IMR-90 (cell line): ENCODE measurements at regions not wholly inside any gene's neighbourhood (a gene's known extent, or its start where the extent isn't known, plus 50 kb on each side); places are given as distances from the start of the nearest gene placed in this dataset.

Source experiments
- ATAC-seq: fragments of 200-7000 bp; cut with Tn5 transposase; 2 replicates; pipeline ENCODE4 v1.9.1; 2020; ENCODE audit warnings: low read depth, mild to moderate bottlenecking, moderate library complexity
- BruUV-seq: library from RNA; stranded (reverse); fragments of 400-500 nt; replicated peaks from 2 replicates; lab custom pipeline; 2021; lab: Mats Ljungman, UMichigan
- CTCF ChIA-PET: fragments of 300-600 bp; formaldehyde crosslinking; extraction: SDS; loops from one replicate; lab custom pipeline; 2021; ENCODE audit warnings: antibody characterized with exemption; lab: Yijun Ruan, JAX
- POLR2A ChIA-PET: fragments of 300-600 bp; sonication (Branson Sonifier 250); formaldehyde crosslinking; loops from one replicate; lab custom pipeline; 2022; ENCODE audit warnings: antibody characterized with exemption; ENCODE audit not compliant: unreplicated experiment; lab: Charles Lee
- DNase-seq: peaks from one replicate; pipeline ENCODE4 v3.0.0; 2013
- H2AFZ ChIP-seq: replicated peaks from 2 replicates; pipeline ENCODE3; 2013; ENCODE audit warnings: low read length, mild to moderate bottlenecking; ENCODE audit not compliant: poor library complexity
- H2AK5ac ChIP-seq: 2 replicates; pipeline ENCODE4 v1.6.1; 2013; ENCODE audit warnings: low read depth, low read length, inconsistent platforms
- H2AK9ac ChIP-seq: replicated peaks from 2 replicates; pipeline ENCODE3; 2013; ENCODE audit warnings: mild to moderate bottlenecking, low read depth, low read length, moderate library complexity; ENCODE audit not compliant: poor library complexity
- H2BK120ac ChIP-seq: 2 replicates; pipeline ENCODE4 v1.6.1; 2013; ENCODE audit warnings: low read depth, low read length, inconsistent platforms
- H2BK15ac ChIP-seq: 3 replicates; pipeline ENCODE4 v1.6.1; 2013; ENCODE audit warnings: low read depth, low read length, inconsistent platforms
- H2BK20ac ChIP-seq: 2 replicates; pipeline ENCODE4 v1.6.1; 2013; ENCODE audit warnings: low read depth, mild to moderate bottlenecking, inconsistent platforms, low read length, moderate library complexity
- H2BK5ac ChIP-seq: 2 replicates; pipeline ENCODE4 v1.6.1; 2013; ENCODE audit warnings: mild to moderate bottlenecking, low read depth, low read length, inconsistent platforms; ENCODE audit not compliant: poor library complexity, severe bottlenecking
- H3K14ac ChIP-seq: replicated peaks from 2 replicates; pipeline ENCODE4 v1.6.1; 2013; ENCODE audit warnings: low read depth, low read length, inconsistent platforms
- H3K18ac ChIP-seq: 2 replicates; pipeline ENCODE4 v1.6.1; 2013; ENCODE audit warnings: low read depth, low read length, control low read depth
- H3K23ac ChIP-seq: 2 replicates; pipeline ENCODE4 v1.6.1; 2013; ENCODE audit warnings: low read depth, low read length, inconsistent platforms
- H3K27ac ChIP-seq: 2 replicates; pipeline ENCODE4 v1.5.1; 2013; ENCODE audit warnings: mild to moderate bottlenecking, control low read depth, low read length; ENCODE audit not compliant: insufficient read depth
- H3K27me3 ChIP-seq: 2 replicates; pipeline ENCODE4 v1.6.1; 2013; ENCODE audit warnings: low read length; ENCODE audit not compliant: control insufficient read depth, insufficient read depth
- H3K36me3 ChIP-seq: 2 replicates; pipeline ENCODE4 v1.6.1; 2013; ENCODE audit warnings: low read length, mixed read lengths; ENCODE audit not compliant: control insufficient read depth, insufficient read depth
- H3K4ac ChIP-seq: 2 replicates; pipeline ENCODE4 v1.6.1; 2013; ENCODE audit warnings: low read depth, low read length, inconsistent platforms
- H3K4me1 ChIP-seq: 2 replicates; pipeline ENCODE4 v1.6.1; 2013; ENCODE audit warnings: low read length, mixed read lengths; ENCODE audit not compliant: control insufficient read depth, insufficient read depth
- H3K4me2 ChIP-seq: 2 replicates; pipeline ENCODE4 v1.6.1; 2013; ENCODE audit warnings: low read depth, mild to moderate bottlenecking, control low read depth, low read length, moderate library complexity
- H3K4me3 ChIP-seq: 2 replicates; pipeline ENCODE4 v1.5.1; 2013; ENCODE audit warnings: low read depth, mild to moderate bottlenecking, control low read depth, low read length, moderate library complexity; ENCODE audit not compliant: insufficient read depth
- H3K56ac ChIP-seq: 2 replicates; pipeline ENCODE4 v1.6.1; 2013; ENCODE audit warnings: low read length, inconsistent platforms; ENCODE audit not compliant: insufficient read depth; ENCODE audit errors: extremely low read depth
- H3K79me1 ChIP-seq, 2 experiments: 2 replicates each; pipeline ENCODE4 v1.6.1; 2013; ENCODE audit warnings: low read length in 2 of 2, inconsistent platforms in 1 of 2, low read depth in 1 of 2
- H3K9ac ChIP-seq: 2 replicates; pipeline ENCODE4 v1.6.1; 2013; ENCODE audit warnings: low read depth, low read length, control low read depth
- H3K9me1 ChIP-seq: 2 replicates; pipeline ENCODE4 v1.6.1; 2013; ENCODE audit warnings: low read length, inconsistent platforms; ENCODE audit not compliant: insufficient read depth
- H3K9me3 ChIP-seq: 2 replicates; pipeline ENCODE4 v1.6.1; 2013; ENCODE audit warnings: low read length; ENCODE audit not compliant: control insufficient read depth, insufficient read depth
- H4K20me1 ChIP-seq: 2 replicates; pipeline ENCODE4 v1.6.1; 2013; ENCODE audit warnings: low read length, inconsistent platforms; ENCODE audit not compliant: insufficient read depth
- H4K5ac ChIP-seq: 2 replicates; pipeline ENCODE4 v1.6.1; 2013; ENCODE audit warnings: mild to moderate bottlenecking, low read depth, low read length, control low read depth
- H4K8ac ChIP-seq, 2 experiments: 2 replicates each; pipeline ENCODE4 v1.6.1; 2013; ENCODE audit warnings: low read depth in 2 of 2, low read length in 2 of 2, control low read depth in 1 of 2, inconsistent platforms in 1 of 2
- H4K91ac ChIP-seq: 2 replicates; pipeline ENCODE4 v1.6.1; 2013; ENCODE audit warnings: low read depth, low read length, inconsistent platforms; ENCODE audit not compliant: insufficient read depth
- BHLHE40 ChIP-seq: fragments of 150-350 bp; IDR thresholded peaks from 2 replicates; pipeline ENCODE4 v1.6.1; 2016; ENCODE audit warnings: mild to moderate bottlenecking, low read depth, low read length
- CTCF ChIP-seq: conservative IDR thresholded peaks from 2 replicates; pipeline ENCODE4 v1.5.1; 2012; ENCODE audit warnings: mild to moderate bottlenecking, low read depth, low read length, improper control_type of control experiment
- ELK1 ChIP-seq: fragments of 150-350 bp; IDR thresholded peaks from 2 replicates; pipeline ENCODE4 v1.6.1; 2016; ENCODE audit warnings: low read depth, mild to moderate bottlenecking, low read length, moderate library complexity, borderline replicate concordance
- MAZ ChIP-seq: IDR thresholded peaks from 2 replicates; pipeline ENCODE4 v1.6.1; 2012; ENCODE audit warnings: low read depth, mild to moderate bottlenecking, low read length, improper control_type of control experiment, moderate library complexity, borderline replicate concordance
- RCOR1 ChIP-seq: IDR thresholded peaks from 2 replicates; pipeline ENCODE4 v1.6.1; 2012; ENCODE audit warnings: mild to moderate bottlenecking, low read length, improper control_type of control experiment; ENCODE audit not compliant: insufficient replicate concordance
- SMC3 ChIP-seq: fragments of 150-350 bp; IDR thresholded peaks from 2 replicates; pipeline ENCODE4 v1.6.1; 2016; ENCODE audit warnings: low read depth, mild to moderate bottlenecking, antibody characterized with exemption, low read length, moderate library complexity
- USF2 ChIP-seq: fragments of 150-350 bp; IDR thresholded peaks from 2 replicates; pipeline ENCODE4 v1.6.1; 2017; ENCODE audit warnings: mild to moderate bottlenecking, antibody characterized with exemption, low read length, low read depth
- WGBS, 2 experiments: methylation state at CpG; one replicate each; pipeline versions ENCODE4 v1.1.5 to v1.1.7; 2013; ENCODE audit warnings: missing lambda C conversion rate in 2 of 2; ENCODE audit not compliant: insufficient read length in 1 of 2; ENCODE audit errors: extremely low coverage in 2 of 2; 5-methylcytosine and 5-hydroxymethylcytosine counted together
- dilution Hi-C: fragments of 300-500 bp; cut with HindIII; formaldehyde crosslinking; loops from one replicate; pipeline ENCODE4 v1.14.3; 2018; ENCODE audit warnings: low sequenced_read_pairs; ENCODE audit not compliant: unreplicated experiment
- in situ Hi-C: fragments of 300-500 bp; cut with MboI; formaldehyde crosslinking; loops from 3 replicates; pipeline ENCODE4 v1.14.3; 2019; ENCODE audit warnings: low sequenced_read_pairs, inconsistent platforms, mixed read lengths
- intact Hi-C: fragments of 100-400 bp; cut with micrococcal nuclease; formaldehyde crosslinking; loops from 2 replicates; pipeline ENCODE4 v1.10.0; 2022

- in situ Hi-C loops = no loop called here
- H4K5ac ChIP-seq = no peak overlapping the region
- no peak overlapping the region for H3K18ac ChIP-seq
- H3K4me3 ChIP-seq = no peak overlapping the region
- ATAC-seq (no peak), DNase-seq (no peak)
- H4K8ac ChIP-seq = no peak overlapping the region
- H3K79me1 ChIP-seq = no peaks in the 10 kb centered on the region
- H3K4ac ChIP-seq = no peak overlapping the region
- no peak overlapping the region for H2BK5ac ChIP-seq
- H3K9ac ChIP-seq = no peak overlapping the region
- no peak overlapping the region for H2BK120ac ChIP-seq
- H3K27ac ChIP-seq = no peak overlapping the region
- H4K91ac ChIP-seq = no peak overlapping the region
- H3K9me3 ChIP-seq = 0 out of 2 replicates have a peak, but pooled peaks cover 3% of the 10 kb centered on the region
- no peak overlapping the region for H3K56ac ChIP-seq
- CTCF ChIA-PET = no interaction called here
- no peaks in the 10 kb centered on the region for H3K4me1 ChIP-seq
- no peak overlapping the region for H2AK5ac ChIP-seq
- no peak overlapping the region for H3K23ac ChIP-seq
- no peak overlapping the region for H2AK9ac ChIP-seq
- no CpG with 5 or more reads among the region's 3 CpGs for WGBS, 2 experiments
- no peak overlapping the region for H2BK15ac ChIP-seq
- H3K14ac ChIP-seq = no peak overlapping the region
- no peak overlapping the region for H3K4me2 ChIP-seq
- intact Hi-C loops = no loop called here
- H3K27me3 ChIP-seq = no peaks in the 10 kb centered on the region
- BruUV-seq = no TSS peak
- dilution Hi-C loops = no loop called here
- POLR2A ChIA-PET = no interaction called here
- H4K20me1 ChIP-seq = no peaks in the 10 kb centered on the region
- TF ChIP-seq RCOR1 (no peak), MAZ (no peak), USF2 (no peak), ELK1 (no peak), CTCF (no peak), BHLHE40 (no peak), SMC3 (no peak)
- no peak overlapping the region for H2BK20ac ChIP-seq
- no peak overlapping the region for H2AFZ ChIP-seq
- H3K36me3 ChIP-seq = no peaks in the 10 kb centered on the region
- no peaks in the 10 kb centered on the region for H3K9me1 ChIP-seq
Measured at GRCh38 chr3:40878464-40878905, 320.8 kb upstream of the CTNNB1 start.
